GM19240 (cell line): ENCODE measurements at regions not wholly inside any gene's neighbourhood (a gene's known extent, or its start where the extent isn't known, plus 50 kb on each side); places are given as distances from the start of the nearest gene placed in this dataset.
"Not testable (repeated sequence)": the region's sequence is repeated elsewhere in the genome, so short reads cannot be mapped to it uniquely, and the experiment has no call there.

Experiments used
- DNase-seq: peaks from one replicate; pipeline ENCODE4 v3.0.0; 2011; ENCODE audit warnings: low spot score; ENCODE audit not compliant: insufficient read length

GRCh38 chr2:4965556-4966320, 726.4 kb upstream of the SOX11 start:
- no peak for DNase-seq

GRCh38 chr2:4967206-4967605, 725.0 kb upstream of the SOX11 start:
- no peak for DNase-seq

- DNase-seq, result no peak
Observed at GRCh38 chr2:4972472-4972871, 719.7 kb upstream of the SOX11 start.

- DNase-seq, result no peak
Observed at GRCh38 chr2:4973354-4973753, 718.8 kb upstream of the SOX11 start.

- no peak for DNase-seq
Observed at GRCh38 chr2:4973973-4974372, 718.2 kb upstream of the SOX11 start.

GRCh38 chr2:4976407-4976806, 715.8 kb upstream of the SOX11 start:
- no peak for DNase-seq

- DNase-seq, result no peak
Observed at GRCh38 chr2:4979111-4979510, 713.1 kb upstream of the SOX11 start.

GRCh38 chr2:4980995-4981394, 711.2 kb upstream of the SOX11 start:
- no peak for DNase-seq

- DNase-seq, result no peak
Observed at GRCh38 chr2:4981802-4982409, 710.3 kb upstream of the SOX11 start.

GRCh38 chr2:4988444-4988843, 703.7 kb upstream of the SOX11 start:
- not testable (repeated sequence) for DNase-seq

GRCh38 chr2:4992226-4992625, 700.0 kb upstream of the SOX11 start:
- DNase-seq, result no peak

- DNase-seq, result no peak
Observed at GRCh38 chr2:4995466-4995865, 696.7 kb upstream of the SOX11 start.

GRCh38 chr2:5007596-5007995, 684.6 kb upstream of the SOX11 start:
- DNase-seq, result no peak

GRCh38 chr2:5019324-5019723, 672.9 kb upstream of the SOX11 start:
- DNase-seq, result no peak

- no peak for DNase-seq
Observed at GRCh38 chr2:5020116-5020875, 671.9 kb upstream of the SOX11 start.

GRCh38 chr2:5021136-5021535, 671.0 kb upstream of the SOX11 start:
- DNase-seq, result no peak

- no peak for DNase-seq
Observed at GRCh38 chr2:5022061-5022460, 670.1 kb upstream of the SOX11 start.

- not testable (repeated sequence) for DNase-seq
Observed at GRCh38 chr2:5022708-5023635, 669.2 kb upstream of the SOX11 start.

- DNase-seq, result no peak
Observed at GRCh38 chr2:5026571-5027234, 665.5 kb upstream of the SOX11 start.

- no peak for DNase-seq
Observed at GRCh38 chr2:5035057-5035488, 657.1 kb upstream of the SOX11 start.

GRCh38 chr2:5036256-5036655, 655.9 kb upstream of the SOX11 start:
- no peak for DNase-seq
